T-helper 22 cell (primary cell): ENCODE measurements at regions not wholly inside any gene's neighbourhood (a gene's known extent, or its start where the extent isn't known, plus 50 kb on each side); places are given as distances from the start of the nearest gene placed in this dataset.

Experiments used
- DNase-seq: peaks from one replicate; pipeline ENCODE4 v3.0.0-alpha.2; 2020; ENCODE audit warnings: low read depth

DNA sequence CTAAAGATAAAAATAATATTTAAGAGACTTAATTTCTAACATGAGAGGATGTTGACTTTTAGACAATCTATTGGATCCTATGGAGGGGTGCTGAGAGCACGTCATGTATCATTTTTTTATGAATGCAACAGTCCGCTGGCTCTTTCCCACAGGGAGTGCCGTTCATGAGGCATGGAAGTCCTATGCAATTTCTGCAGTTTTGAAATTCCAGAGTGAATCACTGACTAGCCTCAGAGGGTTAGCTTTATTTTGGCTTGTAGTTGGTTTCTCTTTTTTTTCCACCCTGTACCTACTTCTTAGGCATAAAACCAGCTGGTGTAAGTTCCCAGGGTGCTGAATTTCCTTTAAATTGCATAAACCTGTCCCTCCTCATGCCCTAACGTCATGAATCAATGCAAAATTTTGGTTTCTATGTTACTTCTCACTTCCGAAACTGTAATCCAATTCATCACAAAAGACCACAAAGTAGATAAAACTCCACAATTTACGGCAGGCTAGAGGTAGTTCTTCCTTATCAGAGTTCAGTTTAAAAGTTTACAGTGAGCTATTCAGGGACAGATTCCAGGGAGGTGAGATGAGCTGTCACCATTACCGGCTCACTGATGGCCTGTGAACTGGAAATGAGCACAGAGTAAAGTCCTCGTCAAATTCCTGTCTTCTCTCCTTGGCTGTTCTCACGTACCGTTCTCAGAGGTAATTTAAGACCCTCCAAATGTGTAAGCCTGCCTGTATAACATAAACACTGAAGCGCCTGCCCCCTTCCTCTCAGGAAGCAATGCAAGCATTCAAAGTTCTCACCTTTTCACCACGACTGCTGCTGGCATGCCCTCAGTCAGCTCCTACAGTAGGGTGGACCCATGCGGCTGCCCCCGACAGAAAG is 216.6 kb upstream of the SLC10A2 start:
- no peak for DNase-seq

DNA sequence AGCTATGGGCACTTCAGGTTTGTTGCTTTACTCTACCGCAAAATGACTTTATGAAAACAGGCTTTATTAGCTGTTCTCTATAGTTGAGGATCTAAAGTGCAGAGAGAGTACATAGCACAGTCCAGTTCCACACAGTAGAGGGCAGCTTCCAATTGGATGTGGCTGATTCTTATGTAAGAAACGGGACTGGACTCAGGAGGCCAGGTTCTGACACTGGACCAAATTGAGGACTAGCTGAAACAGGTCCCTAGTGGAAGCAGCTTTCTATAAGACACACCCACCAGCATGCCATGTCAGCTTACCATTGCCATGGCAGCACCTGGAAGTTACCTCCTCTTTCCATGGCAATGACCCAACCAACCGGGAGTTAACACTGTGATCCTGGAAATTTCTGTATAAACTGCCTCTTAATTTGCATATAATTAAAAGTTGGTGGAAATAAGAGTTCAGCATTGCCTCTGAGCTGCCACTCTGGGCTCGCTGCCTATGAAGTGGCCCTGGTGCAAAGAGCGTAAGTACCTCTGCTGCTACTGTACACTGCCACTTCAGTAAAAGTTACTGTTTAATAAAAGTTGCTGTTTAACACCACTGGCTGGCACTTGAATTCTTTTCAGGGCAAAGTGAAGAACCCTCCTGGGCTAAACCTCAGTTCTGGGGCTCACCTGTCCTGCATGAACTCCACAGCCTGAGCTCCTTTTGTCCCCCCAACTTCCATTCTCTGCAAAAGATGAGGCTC is 211.9 kb upstream of the SLC10A2 start:
- no peak for DNase-seq

DNA sequence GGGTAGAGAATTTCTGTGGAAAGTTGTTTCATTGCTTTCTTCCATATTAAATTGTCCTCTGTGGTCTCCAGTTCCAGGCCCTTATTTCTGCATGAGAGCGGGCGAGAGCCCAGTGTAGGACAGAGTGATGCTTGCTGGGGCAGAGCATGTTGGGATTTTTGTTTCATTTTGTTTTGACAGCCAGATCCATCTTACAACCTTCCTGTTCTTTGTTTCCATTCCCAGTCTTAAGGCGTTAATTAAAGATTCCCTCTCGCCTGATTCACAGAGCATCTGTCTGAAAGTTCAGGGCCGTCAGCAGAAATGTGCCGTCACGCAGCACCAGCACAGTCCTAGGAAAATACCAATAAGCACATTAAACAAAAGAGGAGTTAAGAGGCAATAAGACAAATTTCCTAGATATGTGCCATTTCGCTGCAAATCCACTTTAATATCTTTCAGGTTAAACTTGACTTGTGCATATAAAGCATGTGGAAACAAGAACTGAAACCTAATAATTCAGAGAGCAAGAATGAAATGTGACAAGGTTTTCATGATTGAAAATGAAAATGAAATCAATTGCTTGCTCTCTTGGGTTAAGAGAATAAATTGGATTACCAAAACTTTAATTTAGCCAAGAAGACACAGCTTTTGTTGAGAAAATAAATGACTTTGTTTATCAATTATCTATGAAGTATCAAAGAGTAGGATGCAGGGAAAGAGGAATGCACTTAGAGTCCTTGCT is 210.7 kb upstream of the SLC10A2 start:
- DNase-seq, result no peak

DNA sequence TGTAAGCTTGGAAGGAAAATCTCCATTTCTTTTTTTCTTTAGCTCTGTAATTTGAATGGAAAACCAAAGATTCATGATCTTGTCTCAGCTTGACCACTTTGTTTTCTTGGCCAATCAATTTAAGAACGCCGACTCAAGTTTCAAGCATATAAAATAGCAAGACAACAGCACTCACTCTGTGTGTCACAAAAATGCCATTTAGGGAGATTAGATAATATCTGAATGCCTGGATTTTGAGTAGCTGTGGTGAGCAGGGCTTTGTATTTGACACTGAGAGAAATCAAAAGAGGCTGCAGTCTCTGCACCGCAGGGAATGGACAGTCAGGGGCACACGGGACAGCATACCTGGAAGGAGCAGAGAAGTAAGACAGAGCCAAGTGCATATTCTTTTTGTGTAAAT is 209.5 kb upstream of the SLC10A2 start:
- DNase-seq, result no peak

DNA sequence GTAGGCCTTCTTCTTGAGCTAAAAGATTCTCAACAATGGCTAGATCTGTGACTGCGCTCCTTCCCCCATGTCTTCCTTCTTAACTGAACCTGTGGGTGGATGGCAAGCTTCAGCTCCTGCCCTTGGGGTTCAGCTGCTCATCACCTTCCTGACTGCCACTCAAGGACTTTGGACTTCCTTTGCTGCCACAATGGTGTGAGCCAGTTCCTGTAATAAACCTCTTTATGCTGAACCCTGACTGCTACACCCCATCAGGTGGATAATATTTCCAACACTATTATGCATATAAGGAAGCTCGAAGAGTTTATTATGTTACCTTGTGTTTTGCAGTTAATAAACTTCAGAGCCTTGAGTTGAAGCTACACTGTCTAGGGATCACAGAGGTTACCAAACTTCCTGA is 208.9 kb upstream of the SLC10A2 start:
- DNase-seq, result no peak

DNA sequence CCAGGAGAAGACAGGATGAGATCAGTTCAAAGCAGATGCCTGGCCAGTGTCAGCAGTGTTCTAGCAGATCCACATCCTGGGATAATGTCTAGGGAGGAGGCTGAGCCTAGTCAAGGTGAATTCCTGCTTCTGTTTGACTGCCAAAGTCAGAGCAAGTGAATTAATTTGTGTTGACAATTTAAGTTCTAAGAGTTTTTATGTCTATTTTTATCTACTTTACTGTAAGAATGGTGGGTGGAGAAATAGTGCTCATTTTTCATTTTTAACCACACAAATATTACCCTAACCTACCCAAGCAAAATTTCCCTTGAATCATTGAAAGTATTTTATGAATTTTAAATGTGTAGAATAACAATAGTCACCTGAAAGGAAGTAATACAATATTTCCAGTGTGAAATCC is 207.6 kb upstream of the SLC10A2 start:
- no peak for DNase-seq

DNA sequence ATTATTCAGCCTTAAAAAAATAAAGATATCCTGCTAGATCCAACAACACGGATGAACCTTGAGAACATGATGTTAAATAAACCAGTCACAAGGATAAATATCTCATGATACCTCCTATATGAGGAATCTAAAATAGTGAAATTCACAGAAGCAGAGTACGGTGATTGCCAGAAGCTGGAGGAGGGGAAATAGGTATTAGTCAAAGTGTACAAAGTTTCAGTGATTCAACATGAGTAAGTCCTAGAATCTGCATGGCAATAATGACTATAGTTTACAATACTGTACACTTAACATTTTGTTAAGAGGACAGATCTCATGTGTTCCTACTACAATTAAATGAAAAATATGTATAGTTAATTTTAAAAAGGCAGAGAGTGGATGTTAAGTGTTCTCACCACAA is 206.6 kb upstream of the SLC10A2 start:
- DNase-seq, result no peak

DNA sequence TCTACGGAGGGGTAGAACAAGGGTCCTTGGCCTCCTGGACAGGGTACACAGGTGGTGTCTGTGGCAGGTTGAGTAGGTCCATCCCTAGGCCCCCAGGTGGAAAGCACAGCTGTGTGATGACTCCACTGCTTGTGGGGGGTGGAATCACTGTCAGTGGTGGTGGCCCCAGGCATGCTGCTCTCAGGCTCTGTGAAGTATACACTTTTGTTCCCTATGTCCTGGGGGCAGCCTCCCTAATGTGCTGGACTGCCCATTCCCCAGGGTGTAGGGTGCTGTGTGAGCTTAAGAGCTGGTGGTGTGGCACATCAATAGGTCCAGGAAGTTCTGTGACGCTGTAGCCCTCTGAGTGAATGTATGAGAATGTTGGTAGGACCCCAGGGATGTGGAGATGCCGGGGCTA is 197.2 kb upstream of the SLC10A2 start:
- no peak for DNase-seq

DNA sequence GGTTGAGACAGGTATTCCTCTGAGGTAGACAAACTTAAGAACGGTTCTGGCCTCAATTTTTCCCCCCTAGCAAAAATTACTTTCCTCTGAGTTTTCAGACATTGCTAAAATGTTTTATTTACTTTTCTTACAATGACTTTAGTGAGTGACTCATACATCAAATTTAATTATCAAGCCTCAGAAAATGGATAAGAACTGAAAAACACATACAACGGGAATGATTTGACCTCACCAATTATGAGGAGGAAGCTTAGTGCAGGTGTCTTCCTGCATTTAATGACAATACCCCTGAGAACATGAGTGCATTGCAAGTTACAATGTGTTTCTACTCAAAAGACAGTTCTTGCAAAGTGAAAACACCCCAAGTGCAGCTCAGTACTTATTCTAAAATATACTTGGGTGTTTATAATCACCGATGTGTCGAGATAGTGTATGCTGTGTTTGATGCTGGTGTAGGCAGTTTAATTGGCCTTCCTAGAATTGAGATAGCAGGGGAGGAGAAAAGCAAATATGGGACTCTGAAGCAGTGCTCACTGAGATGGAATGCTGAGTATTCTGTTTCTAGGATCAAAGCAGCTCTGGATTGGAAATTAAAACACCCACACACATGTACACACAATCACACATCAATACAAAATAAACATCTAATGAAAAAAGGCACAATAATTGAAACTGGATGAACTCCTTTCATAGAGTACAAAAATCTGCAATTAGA is 189.5 kb upstream of the SLC10A2 start:
- no peak for DNase-seq

DNA sequence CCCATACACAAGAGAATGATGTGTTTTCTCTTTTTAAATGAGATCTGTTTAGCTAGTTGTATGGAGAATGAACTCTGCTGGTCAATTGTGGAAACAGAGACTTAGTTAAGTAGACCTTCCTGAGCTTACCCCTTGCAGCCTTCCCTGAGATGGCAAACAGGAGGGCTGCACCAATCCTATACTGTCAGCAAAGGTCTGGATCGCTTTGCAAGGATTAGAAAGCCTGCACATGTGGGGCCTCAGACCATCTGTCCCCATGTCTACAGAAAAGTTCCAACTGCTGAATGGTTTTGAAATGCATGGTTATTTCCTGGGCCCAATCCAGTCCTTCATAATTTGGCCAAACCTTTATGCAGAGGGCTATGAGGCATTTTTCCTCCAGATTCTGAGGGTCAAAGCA is 183.9 kb upstream of the SLC10A2 start:
- DNase-seq, result no peak

DNA sequence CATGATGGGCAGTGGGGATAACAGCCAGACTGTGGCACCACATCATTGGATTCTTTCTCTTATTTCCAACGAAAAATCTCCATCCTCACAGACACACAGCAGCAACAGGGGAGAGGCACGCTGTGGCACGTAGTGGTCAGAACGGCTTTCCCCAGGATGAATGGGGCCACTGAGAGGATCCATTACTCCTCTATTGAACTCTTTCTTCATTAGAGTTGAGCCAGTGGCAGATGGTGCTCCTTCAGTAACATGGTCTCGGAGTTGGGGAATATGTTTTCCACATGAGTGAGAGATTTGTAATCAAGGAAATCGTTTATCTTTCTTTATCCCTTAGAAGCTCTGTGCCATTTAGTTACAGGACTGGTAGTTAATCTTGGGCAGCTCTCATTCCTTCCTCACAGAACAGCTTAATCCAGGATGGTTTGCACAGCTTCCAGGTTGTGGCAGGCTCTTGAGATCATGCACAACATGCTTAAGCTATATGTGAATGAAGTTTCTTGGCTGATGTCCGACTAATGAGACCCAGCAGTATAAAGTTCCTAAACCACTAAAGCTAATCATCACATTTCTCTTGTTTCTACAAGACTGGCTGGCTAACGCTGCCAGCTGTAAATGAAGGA is 180.5 kb upstream of the SLC10A2 start:
- DNase-seq, result no peak

DNA sequence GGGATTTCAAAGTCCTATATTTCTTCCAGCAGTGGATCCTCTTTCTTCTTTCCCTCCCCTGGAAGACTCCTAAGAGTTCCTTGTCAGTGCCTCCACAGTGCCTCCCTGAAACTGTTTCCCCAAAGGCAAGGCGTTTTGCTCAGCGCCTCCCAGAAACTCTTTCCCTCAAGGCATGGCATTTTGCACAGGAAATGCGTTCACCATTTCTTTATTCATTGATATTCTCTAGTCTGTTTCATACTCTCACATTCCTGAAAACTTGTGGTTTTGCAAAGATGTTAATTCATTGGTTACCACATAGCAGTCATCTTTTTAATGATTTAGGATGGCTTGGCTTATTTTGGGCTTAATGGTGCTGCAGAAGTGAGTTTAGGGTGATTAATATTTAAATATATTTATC is 177.3 kb upstream of the SLC10A2 start:
- no peak for DNase-seq

DNA sequence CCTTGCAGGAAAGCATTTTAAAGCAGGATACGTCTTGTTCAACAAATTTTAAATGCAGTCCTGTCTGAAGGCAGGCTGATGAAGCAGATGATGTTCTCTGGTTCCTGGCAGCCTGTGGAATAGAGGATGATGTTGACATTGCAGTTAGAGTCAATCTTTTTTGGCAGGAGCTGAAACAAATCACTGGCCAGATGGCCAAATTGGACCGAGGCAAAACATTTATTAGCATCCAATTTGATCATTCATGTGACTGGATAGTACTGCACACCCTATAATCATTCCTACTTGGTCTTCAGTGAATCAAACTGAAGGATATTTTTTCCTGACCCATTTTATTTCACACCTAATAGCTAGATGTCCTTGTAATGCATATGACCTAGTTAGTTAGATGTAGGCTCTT is 172.2 kb upstream of the SLC10A2 start:
- no peak for DNase-seq

DNA sequence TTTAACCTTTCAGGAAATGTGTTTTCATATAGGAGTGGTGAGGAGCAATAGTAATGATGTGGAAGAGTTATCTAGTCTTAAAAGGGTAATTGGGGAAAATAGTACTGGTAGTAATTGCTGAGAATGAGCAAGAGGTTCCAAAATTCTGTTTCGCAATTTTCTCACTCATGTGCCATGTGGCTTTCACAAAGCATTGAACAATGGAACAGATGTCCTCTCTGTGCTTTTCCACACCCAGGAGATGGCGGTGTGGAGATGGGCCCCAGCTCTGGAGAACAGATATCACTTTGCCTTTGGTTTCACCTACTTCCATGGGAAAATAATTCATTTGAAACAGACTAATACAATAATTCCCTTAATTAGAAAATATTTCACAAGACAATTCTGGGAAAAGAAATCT is 170.0 kb upstream of the SLC10A2 start:
- no peak for DNase-seq

DNA sequence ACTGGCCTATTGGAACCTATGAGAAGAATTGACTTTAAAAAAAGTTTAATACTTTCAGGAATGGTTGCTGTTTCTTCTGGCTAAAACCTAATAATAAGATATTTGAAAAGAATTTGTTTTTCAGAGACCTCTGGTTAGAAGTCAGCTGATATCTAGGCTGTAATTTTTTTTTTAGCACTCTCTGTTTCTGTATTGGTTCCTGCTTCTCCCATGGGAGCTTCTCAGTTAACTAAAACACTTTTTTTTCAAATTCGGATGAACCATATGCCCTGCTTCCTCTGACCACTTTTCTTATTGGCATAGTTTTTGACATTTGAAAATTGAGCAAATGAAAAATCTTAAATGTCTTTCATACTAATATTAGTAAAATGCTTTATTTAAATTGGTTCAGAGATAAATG is 163.5 kb upstream of the SLC10A2 start:
- DNase-seq, result no peak

DNA sequence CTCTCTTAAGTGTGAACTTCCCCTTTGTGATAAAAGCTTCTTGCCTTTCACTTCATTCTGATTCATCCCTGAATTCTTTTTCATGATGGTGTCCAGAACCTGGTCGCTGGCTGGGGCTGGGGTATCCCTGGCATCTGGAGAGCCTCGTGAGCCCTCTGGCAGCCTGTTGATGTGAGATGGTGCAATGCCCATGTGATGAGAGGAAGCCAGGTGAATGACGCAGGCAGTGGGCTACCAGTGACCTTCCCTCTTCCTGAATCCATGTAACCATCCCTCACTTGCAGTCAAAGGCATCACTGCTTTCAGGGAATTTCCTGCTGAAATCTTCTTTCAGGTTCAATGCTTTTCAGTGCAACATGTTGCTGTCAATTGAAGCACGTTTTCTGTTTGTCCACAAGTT is 158.6 kb upstream of the SLC10A2 start:
- no peak for DNase-seq

DNA sequence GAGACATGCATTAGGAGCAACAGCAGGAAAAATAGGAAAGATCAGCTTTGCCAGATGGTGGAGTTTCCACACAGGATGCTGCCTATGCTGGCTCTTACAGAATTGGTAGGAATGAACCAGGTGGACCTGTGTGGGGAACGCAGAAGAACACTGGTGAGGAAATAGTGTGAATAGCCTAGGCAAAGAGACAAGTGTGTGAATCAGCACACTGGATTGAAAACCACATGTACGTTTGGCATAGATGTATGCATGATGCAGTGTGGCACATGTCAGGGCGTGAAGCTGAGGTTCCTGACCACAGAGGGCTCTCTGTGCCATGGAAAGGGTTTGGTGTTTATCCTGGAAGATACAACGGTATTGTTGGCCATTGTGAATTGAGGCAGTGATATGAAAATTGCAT is 156.5 kb upstream of the SLC10A2 start:
- DNase-seq, result no peak

DNA sequence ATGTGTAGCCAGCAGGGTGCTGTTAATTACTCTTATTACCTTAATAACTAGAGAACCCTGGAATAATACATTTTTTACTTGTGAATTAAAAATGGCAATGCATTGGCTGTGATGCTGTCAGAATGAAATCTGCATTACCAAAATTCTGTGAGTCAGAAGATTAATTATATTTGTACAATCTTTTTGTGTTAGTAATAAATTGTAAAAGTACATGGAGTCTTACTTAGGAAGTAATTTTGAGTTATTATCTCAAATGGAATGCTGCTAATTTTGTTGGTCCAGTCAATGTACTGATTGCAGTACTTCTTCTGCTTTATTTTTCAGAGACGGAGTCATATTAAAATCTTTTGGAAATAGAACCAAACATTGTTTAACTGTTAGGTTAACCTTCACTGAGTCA is 152.0 kb upstream of the SLC10A2 start:
- DNase-seq, result no peak

DNA sequence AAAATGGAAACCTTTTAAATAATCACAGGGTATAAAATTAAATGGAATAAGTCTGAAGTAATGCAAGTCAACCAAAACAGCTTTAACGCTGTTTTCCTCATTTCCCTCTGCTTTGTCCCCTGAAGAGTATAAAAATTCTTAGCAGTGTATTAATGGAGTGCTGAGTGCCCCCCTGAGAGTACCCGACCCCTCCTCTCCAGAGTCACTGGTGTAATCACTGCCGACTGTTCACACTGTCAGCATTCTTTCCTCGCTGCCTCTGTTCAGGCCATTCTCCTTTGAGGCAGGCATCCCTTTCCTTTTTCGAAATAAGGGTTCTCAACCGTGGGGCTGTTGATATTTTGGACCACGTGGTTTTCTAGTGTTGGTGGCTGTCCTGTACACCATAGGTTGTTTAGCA is 146.9 kb upstream of the SLC10A2 start:
- no peak for DNase-seq

DNA sequence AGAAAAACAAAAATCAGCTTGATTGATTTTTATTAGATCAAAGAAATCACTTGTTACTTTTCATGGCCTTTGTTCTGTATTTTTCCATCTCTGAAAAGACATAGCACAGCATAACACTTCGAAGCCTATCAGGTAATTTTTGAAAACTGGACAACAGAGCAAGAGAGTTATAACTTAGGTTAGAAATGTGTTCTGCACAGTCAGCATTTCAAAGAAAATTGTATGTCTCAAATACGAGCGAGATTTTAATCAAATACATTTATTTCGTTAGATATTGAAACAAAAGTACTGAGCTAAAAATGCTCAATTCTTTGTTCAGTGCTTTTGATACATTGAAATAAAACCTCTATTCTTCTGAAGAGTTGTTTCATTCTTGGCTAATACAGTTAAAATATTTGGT is 144.1 kb upstream of the SLC10A2 start:
- no peak for DNase-seq

DNA sequence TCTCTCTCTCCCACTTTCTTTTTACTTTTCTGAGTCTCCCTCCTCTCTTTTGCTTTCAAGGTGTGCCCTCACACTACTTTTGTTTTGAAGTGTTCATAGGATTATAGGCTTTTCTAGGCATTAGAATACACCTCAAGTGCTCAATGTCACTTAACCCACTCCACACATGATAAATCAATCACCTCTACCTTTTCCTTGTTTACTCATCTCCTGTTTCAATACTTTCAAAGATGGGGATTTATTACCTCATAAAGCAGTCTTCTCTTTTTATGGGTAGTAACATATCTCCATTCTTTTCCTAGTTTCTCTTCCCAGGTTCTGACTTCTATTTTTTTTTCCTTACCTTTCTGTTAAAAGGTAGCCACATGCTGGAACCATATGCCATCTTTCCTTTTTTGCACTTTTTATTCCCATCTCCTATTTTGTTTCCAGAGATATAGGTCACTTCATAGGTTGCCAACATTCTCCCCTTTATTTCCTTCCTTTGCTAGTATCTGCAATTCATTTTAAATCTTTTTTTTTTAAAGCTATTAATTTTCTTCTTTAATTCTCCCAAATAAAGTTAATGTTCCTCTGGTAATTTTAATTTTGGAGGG is 137.6 kb upstream of the SLC10A2 start:
- DNase-seq, result no peak
